ENCODE measurements at regions not wholly inside any gene's neighbourhood (a gene's known extent, or its start where the extent isn't known, plus 50 kb on each side); places are given as distances from the start of the nearest gene placed in this dataset.
"Not testable (repeated sequence)": the region's sequence is repeated elsewhere in the genome, so short reads cannot be mapped to it uniquely, and the experiment has no call there.

DNA sequence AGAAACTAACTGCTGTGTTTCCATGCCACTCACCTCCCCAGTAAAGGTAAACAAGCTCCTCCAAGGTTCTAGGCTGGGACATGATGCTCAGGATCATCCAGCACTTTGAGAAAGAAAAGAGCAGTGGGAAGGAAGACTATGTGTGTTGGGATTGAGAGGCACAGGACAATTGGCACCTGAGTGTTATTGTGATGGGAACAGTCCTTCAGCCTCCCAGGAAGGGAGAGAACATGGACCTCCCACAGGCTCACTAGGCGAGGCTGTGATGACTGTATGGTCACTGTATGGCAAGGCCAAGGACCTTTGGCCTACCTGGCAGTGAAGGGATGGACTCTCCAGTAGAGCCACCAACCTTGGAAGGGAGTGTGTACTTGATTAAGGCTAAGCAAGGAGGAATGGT, 123.2 kb upstream of the UNC5B start:
- 97% methylated on average over 1 of the region's 1 CpG for WGBS
- no peak overlapping the region for H3K4me3 ChIP-seq (ENCODE audit: low read length)
- H3K9me3 ChIP-seq (ENCODE audit: insufficient read depth, low read depth, low read length): no peaks in the 10 kb centered on the region
- H3K27me3 ChIP-seq (ENCODE audit: insufficient read depth, low read length): no peaks in the 10 kb centered on the region
- H3K36me3 ChIP-seq (ENCODE audit: insufficient read depth, low read length): no peaks in the 10 kb centered on the region
- H3K4me1 ChIP-seq (ENCODE audit: insufficient read depth, low read length): peaks cover 9% of the 10 kb centered on the region; the same call in 1 of the 2 replicates
- no peak overlapping the region for H3K9ac ChIP-seq (ENCODE audit: low read depth, low read length)
- H3K27ac ChIP-seq (ENCODE audit: low read depth, low read length): no peak overlapping the region

DNA sequence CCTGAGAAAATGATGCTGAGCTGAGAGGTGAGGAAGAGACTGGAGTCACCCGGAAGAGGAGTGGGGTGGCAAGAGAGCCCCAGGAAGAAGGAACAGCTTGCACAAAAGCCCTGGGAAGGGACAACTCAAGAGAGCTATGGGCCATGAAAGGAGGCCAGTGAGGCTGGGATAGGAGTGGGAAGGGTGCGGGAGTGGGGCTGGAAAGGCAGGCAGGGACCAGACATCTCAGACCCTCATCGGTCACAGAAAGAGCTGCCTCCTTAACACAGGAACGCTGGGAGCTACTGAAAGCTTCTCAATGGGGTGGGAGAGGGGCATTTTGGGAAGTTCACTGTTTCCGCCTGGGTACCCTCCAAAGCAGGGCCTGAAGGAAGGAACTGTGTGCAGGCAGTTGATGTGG, 122.0 kb upstream of the UNC5B start:
- Histone ChIP-seq H3K9ac (ENCODE audit: low read depth, low read length) (no peak overlapping the region), H3K27me3 (ENCODE audit: insufficient read depth, low read length) (no peaks in the 10 kb centered on the region), H3K27ac (ENCODE audit: low read depth, low read length) (no peak overlapping the region), H3K4me1 (ENCODE audit: insufficient read depth, low read length) (peaks cover 9% of the 10 kb centered on the region; the same call in 1 of the 2 replicates), H3K4me3 (ENCODE audit: low read length) (no peak overlapping the region), H3K9me3 (ENCODE audit: insufficient read depth, low read depth, low read length) (no peaks in the 10 kb centered on the region), H3K36me3 (ENCODE audit: insufficient read depth, low read length) (no peaks in the 10 kb centered on the region)
- WGBS: 95% methylated on average over 5 of the region's 5 CpGs

DNA sequence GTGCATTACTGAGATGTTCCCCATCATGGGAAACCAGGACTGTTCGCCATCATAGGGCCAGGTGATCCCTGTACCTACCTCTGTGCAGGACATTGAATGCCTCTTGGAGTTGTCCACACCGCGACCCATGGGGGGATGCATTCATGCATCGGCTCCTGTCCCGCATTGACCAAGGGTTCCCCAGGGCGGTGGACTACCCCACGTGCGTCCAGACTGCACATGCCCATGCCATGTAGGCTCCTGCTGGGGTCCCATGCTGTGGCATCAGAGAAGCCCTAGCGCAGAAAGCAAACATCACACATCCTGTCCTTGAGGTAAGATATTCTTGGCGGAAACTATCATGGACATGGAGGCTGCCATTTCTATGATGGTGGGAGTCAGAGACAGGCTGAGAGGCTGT, 121.6 kb upstream of the UNC5B start:
- Histone ChIP-seq H3K9me3 (ENCODE audit: insufficient read depth, low read depth, low read length) (no peaks in the 10 kb centered on the region), H3K4me3 (ENCODE audit: low read length) (no peak overlapping the region), H3K4me1 (ENCODE audit: insufficient read depth, low read length) (peaks cover 9% of the 10 kb centered on the region; the same call in 1 of the 2 replicates), H3K27ac (ENCODE audit: low read depth, low read length) (no peak overlapping the region), H3K9ac (ENCODE audit: low read depth, low read length) (no peak overlapping the region), H3K27me3 (ENCODE audit: insufficient read depth, low read length) (no peaks in the 10 kb centered on the region), H3K36me3 (ENCODE audit: insufficient read depth, low read length) (no peaks in the 10 kb centered on the region)
- WGBS: 95% methylated on average over 10 of the region's 10 CpGs

DNA sequence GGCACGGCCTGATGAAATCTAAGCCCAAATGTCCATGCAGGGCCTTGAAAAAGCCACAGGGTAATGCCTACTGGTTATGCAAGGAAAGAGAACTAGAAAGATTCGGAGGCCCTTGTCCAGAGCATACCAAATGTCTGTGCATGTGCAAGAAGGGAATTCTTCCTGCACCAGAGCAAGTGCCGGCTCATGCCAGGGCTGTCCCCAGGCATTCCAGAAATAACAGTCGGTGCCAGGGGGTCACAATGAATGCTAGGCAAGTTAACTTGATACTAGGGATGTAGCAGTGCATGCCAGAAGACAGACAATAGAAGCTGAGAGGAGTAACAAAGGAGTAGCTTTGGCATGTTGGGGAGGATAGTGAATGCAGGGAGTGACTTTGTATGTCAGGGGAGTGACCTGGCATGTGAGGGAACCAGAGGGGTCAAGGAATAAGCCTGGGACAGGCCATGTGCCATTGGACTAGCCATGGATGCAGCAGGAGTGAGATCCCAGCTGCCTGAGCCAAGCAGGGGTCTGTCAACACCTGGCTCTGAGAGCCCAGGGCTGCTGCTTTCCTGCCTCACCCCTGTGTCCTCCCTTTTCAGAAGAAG, 119.5 kb upstream of the UNC5B start:
- WGBS: 90% methylated on average over 4 of the region's 4 CpGs

DNA sequence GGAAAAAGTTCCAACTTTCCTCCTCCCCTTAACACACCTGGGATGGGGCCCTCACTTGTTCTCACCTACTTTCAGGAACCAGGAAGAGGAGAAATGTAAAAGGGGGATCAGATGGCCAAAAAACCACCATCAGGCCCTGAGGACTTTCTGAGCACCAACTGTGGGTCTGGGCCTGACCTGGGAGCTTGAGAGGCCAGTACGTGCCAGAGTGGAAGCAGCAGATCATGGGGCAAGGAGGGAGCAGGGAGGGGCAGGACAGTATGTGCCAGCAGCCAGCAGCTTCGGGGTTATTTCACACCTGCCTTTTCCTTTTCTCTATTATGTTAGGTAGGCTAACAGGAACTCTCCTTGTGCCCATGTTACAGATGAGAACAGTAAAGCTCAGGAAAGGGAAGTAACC, 118.8 kb upstream of the UNC5B start:
- Histone ChIP-seq H3K9ac (ENCODE audit: low read depth, low read length) (no peak overlapping the region), H3K4me3 (ENCODE audit: low read length) (no peak overlapping the region), H3K9me3 (ENCODE audit: insufficient read depth, low read depth, low read length) (no peaks in the 10 kb centered on the region), H3K36me3 (ENCODE audit: insufficient read depth, low read length) (no peaks in the 10 kb centered on the region), H3K27ac (ENCODE audit: low read depth, low read length) (no peak overlapping the region), H3K4me1 (ENCODE audit: insufficient read depth, low read length) (no peaks in the 10 kb centered on the region), H3K27me3 (ENCODE audit: insufficient read depth, low read length) (no peaks in the 10 kb centered on the region)
- WGBS: 95% methylated on average over 2 of the region's 2 CpGs

More for the DNA sequence above, 119.5 kb upstream of the UNC5B start:
- no peaks in the 10 kb centered on the region for H3K9me3 ChIP-seq (ENCODE audit: insufficient read depth, low read depth, low read length)
- H3K9ac ChIP-seq (ENCODE audit: low read depth, low read length): no peak overlapping the region
- no peak overlapping the region for H3K27ac ChIP-seq (ENCODE audit: low read depth, low read length)
- no peaks in the 10 kb centered on the region for H3K36me3 ChIP-seq (ENCODE audit: insufficient read depth, low read length)
- H3K4me1 ChIP-seq (ENCODE audit: insufficient read depth, low read length): no peaks in the 10 kb centered on the region
- H3K27me3 ChIP-seq (ENCODE audit: insufficient read depth, low read length): no peaks in the 10 kb centered on the region
- no peak overlapping the region for H3K4me3 ChIP-seq (ENCODE audit: low read length)

DNA sequence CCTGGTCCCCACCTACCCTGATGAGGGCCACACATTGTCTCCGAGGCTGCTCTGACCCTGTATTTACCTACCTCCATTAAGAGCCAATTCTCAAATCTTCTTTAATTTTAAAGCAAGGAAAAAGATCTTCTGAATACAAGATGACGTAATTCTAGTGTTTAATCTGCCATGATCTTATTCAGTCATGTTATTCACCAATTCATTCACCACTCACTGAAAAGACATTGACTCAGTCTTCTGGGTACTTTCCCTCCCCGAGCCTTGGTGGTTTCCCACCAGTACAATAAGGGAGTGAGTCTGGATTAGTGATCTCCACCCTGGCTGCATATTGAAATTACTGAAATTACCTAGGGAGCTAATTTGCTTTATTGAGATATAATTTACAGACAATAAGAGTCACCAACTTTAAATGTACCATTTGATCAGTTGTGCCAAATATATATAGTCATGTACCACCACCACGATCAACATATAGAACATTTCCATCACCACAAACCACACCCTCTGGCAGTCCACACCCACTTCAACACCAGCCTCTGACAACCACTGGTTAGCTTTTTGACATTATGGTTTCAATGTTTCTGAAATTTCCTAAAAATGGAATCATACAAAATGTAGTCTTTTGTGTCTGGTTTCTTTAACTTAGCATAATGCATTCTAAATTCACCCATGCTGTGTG, 117.5 kb upstream of the UNC5B start:
- Histone ChIP-seq H3K9me3 (ENCODE audit: insufficient read depth, low read depth, low read length) (no peaks in the 10 kb centered on the region), H3K9ac (ENCODE audit: low read depth, low read length) (no peak overlapping the region), H3K27me3 (ENCODE audit: insufficient read depth, low read length) (no peaks in the 10 kb centered on the region), H3K4me1 (ENCODE audit: insufficient read depth, low read length) (no peaks in the 10 kb centered on the region), H3K4me3 (ENCODE audit: low read length) (no peak overlapping the region), H3K27ac (ENCODE audit: low read depth, low read length) (no peak overlapping the region), H3K36me3 (ENCODE audit: insufficient read depth, low read length) (no peaks in the 10 kb centered on the region)
- 99% methylated on average over 4 of the region's 4 CpGs for WGBS

DNA sequence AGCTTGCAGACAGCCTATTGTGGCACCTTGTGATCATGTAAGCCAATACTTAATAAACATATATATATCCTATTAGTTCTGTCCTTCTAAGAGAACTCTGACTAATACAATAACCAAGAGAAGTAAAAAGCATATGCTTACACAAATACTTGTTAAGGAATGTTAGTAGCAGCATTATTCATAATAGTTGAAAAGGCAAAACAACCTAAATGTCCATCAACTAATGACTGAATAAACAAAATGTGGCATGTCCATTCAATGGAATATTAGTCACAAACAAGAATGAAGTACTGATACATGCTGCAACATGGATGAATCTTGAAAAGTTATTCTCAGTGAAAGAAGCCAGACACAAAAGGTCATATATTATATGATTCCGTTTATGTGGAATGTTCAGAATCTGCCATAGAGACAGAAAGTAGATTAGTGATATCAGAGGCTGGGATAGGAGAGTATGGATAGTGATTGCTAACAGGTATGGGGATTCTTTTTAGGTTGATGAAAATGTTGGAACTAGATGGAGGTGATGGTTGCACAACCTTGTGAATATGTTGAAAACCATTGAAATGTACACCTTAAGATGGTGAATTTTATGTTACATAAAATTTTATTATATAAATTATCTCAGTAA, 112.5 kb upstream of the UNC5B start:
- Histone ChIP-seq H3K4me1 (ENCODE audit: insufficient read depth, low read length) (no peaks in the 10 kb centered on the region), H3K9me3 (ENCODE audit: insufficient read depth, low read depth, low read length) (no peaks in the 10 kb centered on the region), H3K4me3 (ENCODE audit: low read length) (no peak overlapping the region), H3K9ac (ENCODE audit: low read depth, low read length) (no peak overlapping the region), H3K36me3 (ENCODE audit: insufficient read depth, low read length) (no peaks in the 10 kb centered on the region), H3K27me3 (ENCODE audit: insufficient read depth, low read length) (no peaks in the 10 kb centered on the region), H3K27ac (ENCODE audit: low read depth, low read length) (no peak overlapping the region)
- WGBS: 90% methylated on average over 1 of the region's 1 CpG

DNA sequence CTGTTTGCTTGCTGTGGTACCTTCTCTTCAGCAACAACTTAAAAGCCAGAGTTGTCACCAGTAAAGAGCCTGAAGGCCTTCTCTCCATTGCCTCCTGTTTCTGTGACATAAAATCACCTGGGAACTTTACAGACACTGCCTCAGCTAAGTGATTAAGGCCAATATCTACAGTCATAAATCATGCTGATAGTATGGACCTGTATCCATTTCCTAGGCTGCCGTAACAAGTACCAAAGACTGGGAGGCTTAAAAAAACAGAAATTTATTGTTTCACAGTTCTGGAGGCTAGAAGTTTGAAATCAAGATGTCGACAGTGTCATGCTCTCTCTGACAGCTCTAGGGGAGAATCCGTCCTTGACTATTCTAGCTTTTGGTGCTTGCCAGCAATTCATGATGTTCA, 108.4 kb upstream of the UNC5B start:
- Histone ChIP-seq H3K4me1 (ENCODE audit: insufficient read depth, low read length) (no peaks in the 10 kb centered on the region), H3K9ac (ENCODE audit: low read depth, low read length) (no peak overlapping the region), H3K9me3 (ENCODE audit: insufficient read depth, low read depth, low read length) (peaks cover 15% of the 10 kb centered on the region), H3K36me3 (ENCODE audit: insufficient read depth, low read length) (no peaks in the 10 kb centered on the region), H3K4me3 (ENCODE audit: low read length) (no peak overlapping the region), H3K27me3 (ENCODE audit: insufficient read depth, low read length) (no peaks in the 10 kb centered on the region), H3K27ac (ENCODE audit: low read depth, low read length) (no peak overlapping the region)
- 94% methylated on average over 3 of the region's 3 CpGs for WGBS

DNA sequence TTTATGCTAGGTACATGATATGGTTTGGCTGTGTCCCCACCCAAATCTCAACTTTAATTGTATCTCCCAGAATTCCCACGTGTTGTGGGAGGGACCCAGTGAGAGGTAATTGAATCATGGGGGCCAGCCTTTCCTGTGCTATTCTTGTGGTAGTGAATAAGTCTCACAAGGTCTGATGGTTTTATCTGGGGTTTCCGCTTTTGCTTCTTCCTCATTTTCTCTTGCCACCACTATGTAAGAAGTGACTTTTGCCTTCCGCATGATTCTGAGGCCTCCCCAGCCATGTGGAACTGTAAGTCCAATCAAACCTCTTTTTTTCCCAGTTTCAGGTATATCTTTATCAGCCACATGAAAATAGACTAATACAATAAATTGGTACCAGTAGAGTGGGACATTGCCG, 106.2 kb upstream of the UNC5B start:
- H3K4me1 ChIP-seq (ENCODE audit: insufficient read depth, low read length); H3K9ac ChIP-seq (ENCODE audit: low read depth, low read length); H3K27ac ChIP-seq (ENCODE audit: low read depth, low read length); H3K4me3 ChIP-seq (ENCODE audit: low read length); H3K36me3 ChIP-seq (ENCODE audit: insufficient read depth, low read length); H3K27me3 ChIP-seq (ENCODE audit: insufficient read depth, low read length): not testable (repeated sequence)
- WGBS: 97% methylated on average over 4 of the region's 4 CpGs
- H3K9me3 ChIP-seq (ENCODE audit: insufficient read depth, low read depth, low read length): peaks cover 15% of the 10 kb centered on the region

DNA sequence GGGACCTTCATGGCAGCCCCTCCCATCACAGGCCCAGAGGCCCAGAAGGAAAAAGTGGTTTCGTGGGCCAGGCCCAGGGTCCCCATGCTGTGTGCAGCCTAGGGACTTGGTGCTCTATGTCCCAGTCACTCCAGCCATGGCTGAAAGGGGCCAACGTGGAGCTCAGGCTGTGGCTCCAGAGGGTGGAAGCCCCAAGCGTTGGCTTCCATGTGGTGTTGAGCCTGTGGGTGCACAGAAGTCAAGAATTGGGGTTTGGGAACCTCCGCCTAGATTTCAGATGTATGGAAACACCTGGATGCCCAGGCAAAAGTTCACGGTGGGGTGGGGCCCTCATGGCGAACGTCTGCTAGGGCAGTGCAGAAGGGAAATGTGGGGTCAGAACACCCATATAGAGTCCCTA, 105.3 kb upstream of the UNC5B start:
- WGBS: 90% methylated on average over 7 of the region's 7 CpGs

DNA sequence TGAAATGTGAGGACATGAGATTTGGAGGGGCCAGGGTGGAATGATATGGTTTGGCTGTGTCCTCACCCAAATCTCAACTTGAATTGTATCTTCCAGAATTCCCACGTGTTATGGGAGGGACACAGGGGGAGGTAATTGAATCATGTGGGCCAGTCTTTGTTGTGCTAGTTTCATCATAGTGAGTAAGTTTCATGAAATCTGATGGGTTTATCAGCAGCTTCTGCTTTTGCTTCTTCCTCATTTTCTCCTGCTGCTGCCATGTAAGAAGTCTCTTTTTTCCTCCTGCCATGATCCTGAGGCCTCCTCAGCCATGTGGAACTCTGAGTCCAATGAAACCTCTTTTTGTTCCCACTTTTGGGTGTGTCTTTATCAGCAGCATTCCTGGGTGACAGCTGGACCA, 104.3 kb upstream of the UNC5B start:
- not testable (repeated sequence) for H3K4me3 ChIP-seq (ENCODE audit: low read length); H3K36me3 ChIP-seq (ENCODE audit: insufficient read depth, low read length); H3K9ac ChIP-seq (ENCODE audit: low read depth, low read length); H3K4me1 ChIP-seq (ENCODE audit: insufficient read depth, low read length); H3K27ac ChIP-seq (ENCODE audit: low read depth, low read length); H3K27me3 ChIP-seq (ENCODE audit: insufficient read depth, low read length)
- peaks cover 15% of the 10 kb centered on the region for H3K9me3 ChIP-seq (ENCODE audit: insufficient read depth, low read depth, low read length)
- WGBS: 92% methylated on average over 1 of the region's 1 CpG

More for the DNA sequence above, 105.3 kb upstream of the UNC5B start:
- H3K4me1 ChIP-seq (ENCODE audit: insufficient read depth, low read length); H3K4me3 ChIP-seq (ENCODE audit: low read length); H3K27ac ChIP-seq (ENCODE audit: low read depth, low read length); H3K36me3 ChIP-seq (ENCODE audit: insufficient read depth, low read length); H3K9ac ChIP-seq (ENCODE audit: low read depth, low read length); H3K27me3 ChIP-seq (ENCODE audit: insufficient read depth, low read length): not testable (repeated sequence)
- H3K9me3 ChIP-seq (ENCODE audit: insufficient read depth, low read depth, low read length): peaks cover 15% of the 10 kb centered on the region
